Epithelial cell of esophagus (primary cell): ENCODE measurements at regions not wholly inside any gene's neighbourhood (a gene's known extent, or its start where the extent isn't known, plus 50 kb on each side); places are given as distances from the start of the nearest gene placed in this dataset.

Experiments
- DNase-seq: peaks from one replicate; pipeline ENCODE4 v3.0.0; 2010; ENCODE audit warnings: low read depth
- H3K4me3 ChIP-seq: 2 replicates; pipeline ENCODE4 v1.5.1; 2011; ENCODE audit warnings: mild to moderate bottlenecking, low read length, control low read depth
- TF ChIP-seq, protein P1 (sequence below): IDR thresholded peaks from 2 replicates; pipeline ENCODE4 v1.5.1; 2011; ENCODE audit warnings: low read depth, mild to moderate bottlenecking, low read length, control low read depth, inconsistent platforms; ENCODE audit not compliant: insufficient read depth; ENCODE audit errors: missing control alignments

GRCh38 chr21:36541721-36542139 is 61.8 kb upstream of the CLDN14 start:
- no peak overlapping the region for H3K4me3 ChIP-seq
- TF ChIP-seq, protein P1, sequence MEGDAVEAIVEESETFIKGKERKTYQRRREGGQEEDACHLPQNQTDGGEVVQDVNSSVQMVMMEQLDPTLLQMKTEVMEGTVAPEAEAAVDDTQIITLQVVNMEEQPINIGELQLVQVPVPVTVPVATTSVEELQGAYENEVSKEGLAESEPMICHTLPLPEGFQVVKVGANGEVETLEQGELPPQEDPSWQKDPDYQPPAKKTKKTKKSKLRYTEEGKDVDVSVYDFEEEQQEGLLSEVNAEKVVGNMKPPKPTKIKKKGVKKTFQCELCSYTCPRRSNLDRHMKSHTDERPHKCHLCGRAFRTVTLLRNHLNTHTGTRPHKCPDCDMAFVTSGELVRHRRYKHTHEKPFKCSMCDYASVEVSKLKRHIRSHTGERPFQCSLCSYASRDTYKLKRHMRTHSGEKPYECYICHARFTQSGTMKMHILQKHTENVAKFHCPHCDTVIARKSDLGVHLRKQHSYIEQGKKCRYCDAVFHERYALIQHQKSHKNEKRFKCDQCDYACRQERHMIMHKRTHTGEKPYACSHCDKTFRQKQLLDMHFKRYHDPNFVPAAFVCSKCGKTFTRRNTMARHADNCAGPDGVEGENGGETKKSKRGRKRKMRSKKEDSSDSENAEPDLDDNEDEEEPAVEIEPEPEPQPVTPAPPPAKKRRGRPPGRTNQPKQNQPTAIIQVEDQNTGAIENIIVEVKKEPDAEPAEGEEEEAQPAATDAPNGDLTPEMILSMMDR: no peak
- DNase-seq: no peak

DNA sequence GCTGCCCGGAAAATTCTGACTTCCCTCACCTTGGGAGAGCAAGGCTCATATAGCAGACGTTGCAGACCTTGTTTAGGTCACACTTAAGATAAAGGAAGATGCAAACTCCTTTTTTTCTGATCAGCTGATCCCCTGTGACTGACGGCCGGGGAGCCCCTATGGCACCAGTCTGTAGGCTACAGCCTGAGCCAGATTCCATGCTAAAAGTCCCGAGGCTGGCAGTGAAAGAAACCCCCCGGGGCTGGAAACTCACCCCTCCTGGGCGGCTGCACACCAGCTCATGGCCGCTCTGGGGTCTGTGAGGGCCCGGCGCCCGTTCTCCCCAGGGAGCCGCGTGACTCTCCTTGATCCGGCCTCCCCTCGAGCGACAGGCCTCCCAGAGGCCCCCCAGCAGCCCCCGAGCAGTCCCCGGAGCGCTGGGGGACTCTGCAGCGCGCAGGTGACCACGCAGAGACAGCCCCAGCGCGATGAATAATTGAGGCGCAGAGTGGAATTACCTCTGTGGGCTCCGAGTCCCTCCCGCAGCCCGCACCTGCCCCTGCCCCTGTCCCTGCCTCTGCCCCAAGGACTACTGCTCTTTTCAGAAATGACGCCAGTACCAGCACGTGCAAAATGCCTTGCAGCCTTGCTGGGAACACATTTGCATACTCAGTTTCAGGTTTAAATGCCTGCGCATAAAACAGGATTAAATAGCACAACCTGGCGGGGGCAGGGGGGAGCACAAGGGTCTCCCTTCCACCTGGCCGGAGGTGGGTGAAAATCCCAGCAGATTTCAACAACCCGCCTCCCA is 62.6 kb upstream of the CLDN14 start:
- DNase-seq: peak; percentile 9
- H3K4me3 ChIP-seq: no peak overlapping the region
- TF ChIP-seq, protein P1: peak; percentile 6

DNA sequence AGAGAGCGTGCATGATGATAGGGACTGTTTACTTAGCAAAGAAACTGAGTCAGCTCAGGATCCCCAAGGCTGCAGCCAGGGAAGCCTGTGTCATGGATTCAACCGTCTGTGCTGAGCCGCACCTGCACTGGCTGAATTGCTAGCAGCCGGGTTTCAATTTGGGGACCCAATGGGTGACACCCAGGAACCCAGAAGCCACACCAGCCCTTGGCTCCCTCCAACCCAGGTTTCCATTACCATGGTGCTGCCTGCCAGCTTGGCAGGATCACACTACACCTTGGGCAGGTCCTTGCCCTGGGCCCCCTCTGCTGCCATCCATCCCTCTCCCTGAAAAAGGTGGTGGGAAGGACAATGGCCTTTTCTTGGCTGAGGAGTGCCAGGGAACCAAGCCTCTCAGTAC is 64.0 kb upstream of the CLDN14 start:
- no peak for DNase-seq
- no peak overlapping the region for H3K4me3 ChIP-seq
- TF ChIP-seq, protein P1: no peak

DNA sequence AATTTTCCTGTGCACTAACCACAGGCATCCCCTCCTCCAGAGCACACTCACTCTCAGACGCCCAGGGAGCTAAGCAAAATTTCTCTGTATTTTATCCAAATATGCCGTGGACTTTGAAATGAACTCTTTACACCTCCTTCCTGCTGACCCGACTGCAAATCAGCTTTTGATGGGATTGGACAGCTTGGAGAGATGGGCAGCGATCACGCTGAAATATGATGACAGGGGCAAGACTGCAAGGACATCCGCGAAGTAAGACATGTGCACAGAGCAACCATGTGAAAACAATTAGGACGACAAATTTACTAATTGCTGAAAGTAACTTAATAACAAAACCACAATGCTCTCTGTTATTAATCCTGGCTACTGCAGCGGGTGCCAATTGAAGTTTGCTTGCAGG is 64.6 kb upstream of the CLDN14 start:
- no peak overlapping the region for H3K4me3 ChIP-seq
- TF ChIP-seq, protein P1: no peak
- DNase-seq: no peak

DNA sequence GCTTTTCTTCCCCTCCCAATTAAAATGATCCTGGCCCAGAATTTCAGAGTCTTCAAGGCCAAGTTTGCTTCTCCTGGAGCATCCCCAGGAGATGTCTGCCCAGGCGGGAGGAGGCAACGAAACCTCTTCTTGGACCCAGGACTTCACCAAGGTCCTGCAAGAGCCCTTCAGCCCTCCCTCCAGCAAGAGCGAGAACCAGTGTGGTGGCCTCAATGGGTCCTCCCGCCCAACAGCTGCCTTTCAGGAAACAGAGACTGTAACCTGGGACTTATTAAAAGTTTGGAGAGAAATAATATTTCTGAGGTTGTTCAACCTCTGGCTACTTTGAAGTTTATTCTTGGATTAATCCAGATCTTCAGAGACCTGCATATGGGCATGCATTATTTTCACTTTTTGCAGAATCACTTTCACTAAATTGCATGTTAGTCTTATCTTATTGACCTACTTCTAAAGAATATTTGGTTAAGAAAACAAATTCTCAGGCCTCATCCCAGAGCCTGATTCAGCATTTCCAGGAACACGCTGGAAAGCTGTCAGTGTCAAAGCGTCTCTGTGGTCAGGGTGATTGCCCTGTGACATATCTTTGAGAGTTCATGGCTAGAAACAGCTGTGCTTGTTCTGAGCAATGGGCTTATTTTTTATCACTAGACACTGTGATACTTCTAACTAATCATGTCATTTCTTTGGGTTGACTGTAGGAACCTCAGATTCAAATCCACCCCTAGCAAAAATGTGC is 66.0 kb upstream of the CLDN14 start:
- no peak for DNase-seq
- no peak overlapping the region for H3K4me3 ChIP-seq
- TF ChIP-seq, protein P1: no peak

DNA sequence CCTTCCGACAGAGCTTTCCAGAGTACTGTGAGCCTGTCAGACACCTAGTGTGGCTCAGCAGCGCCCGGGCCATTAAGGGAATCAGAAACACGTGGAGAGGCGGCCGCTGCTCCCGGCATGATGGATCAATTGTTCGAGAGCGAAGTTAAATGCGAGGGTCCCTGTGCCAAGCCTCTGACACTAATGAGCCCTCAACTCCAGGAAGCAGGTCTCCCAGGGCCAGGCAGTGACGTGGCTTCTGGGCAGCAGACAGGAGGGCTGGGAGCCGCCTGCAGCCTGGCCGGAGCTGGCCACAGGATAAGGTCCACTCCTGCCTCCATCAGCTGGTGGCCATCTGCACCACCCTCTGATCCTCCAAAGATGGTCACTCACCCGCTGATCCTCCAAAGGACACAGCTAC is 67.5 kb upstream of the CLDN14 start:
- H3K4me3 ChIP-seq: no peak overlapping the region
- TF ChIP-seq, protein P1: no peak
- DNase-seq: no peak
